ENCODE measurements at regions not wholly inside any gene's neighbourhood (a gene's known extent, or its start where the extent isn't known, plus 50 kb on each side); places are given as distances from the start of the nearest gene placed in this dataset.

GRCh38 chr2:58517881-58518280, 276.8 kb upstream of the FANCL start:
- no peak for DNase-seq (ENCODE audit: low read depth)
- no peak for TF ChIP-seq CTCF (IDR thresholded peaks at IDR 0.05; ENCODE audit: control insufficient read depth, extremely low read depth, insufficient read depth)

GRCh38 chr2:58516695-58517094, 275.6 kb upstream of the FANCL start:
- H3K4me3 ChIP-seq (ENCODE audit: low read depth, low read length): no peak overlapping the region
- no peak for TF ChIP-seq CTCF (IDR thresholded peaks at IDR 0.05; ENCODE audit: control insufficient read depth, extremely low read depth, insufficient read depth)
- DNase-seq (ENCODE audit: low read depth): no peak

More at GRCh38 chr2:58517881-58518280, 276.8 kb upstream of the FANCL start:
- H3K4me3 ChIP-seq (ENCODE audit: low read depth, low read length): no peak overlapping the region

DNA sequence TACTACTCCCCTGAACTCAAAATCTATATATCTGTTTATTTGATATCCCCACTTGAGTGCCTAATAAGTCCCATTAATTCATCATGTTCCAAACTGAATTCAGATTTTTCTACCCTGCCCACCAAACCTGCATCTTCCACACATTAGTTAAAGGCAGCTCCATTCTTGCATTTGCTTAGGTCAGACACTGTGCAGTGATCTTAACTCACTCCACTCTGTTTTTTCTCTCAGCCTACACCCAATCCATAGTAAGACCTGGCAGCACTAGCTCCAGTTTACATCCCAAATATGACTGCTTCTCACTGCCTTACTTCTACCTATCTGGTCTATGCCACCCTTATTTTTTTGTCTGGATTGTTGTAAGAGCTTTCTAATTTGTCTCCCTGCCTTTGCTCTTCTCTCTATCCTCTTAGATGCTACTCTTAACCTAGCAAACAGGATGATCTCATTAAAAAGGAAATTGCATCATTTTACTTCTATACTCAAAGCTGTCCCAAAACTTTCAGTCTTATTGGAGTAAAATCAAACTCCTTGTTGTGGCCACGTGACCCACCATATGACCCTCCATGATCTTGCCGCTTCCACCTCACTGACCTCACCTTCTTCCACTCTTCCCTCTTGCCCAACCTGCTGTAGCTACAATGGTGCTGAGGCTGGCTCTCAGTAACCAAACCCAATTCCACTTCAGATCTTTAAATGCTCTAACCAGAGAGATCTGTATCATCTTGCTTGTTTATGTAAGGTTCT, 274.9 kb upstream of the FANCL start:
- no peak overlapping the region for H3K4me3 ChIP-seq (ENCODE audit: low read depth, low read length)
- no peak for DNase-seq (ENCODE audit: low read depth)
- no peak for TF ChIP-seq CTCF (IDR thresholded peaks at IDR 0.05; ENCODE audit: control insufficient read depth, extremely low read depth, insufficient read depth)

- no peak overlapping the region for H3K4me3 ChIP-seq (ENCODE audit: low read depth, low read length)
- no peak for DNase-seq (ENCODE audit: low read depth)
- no peak for TF ChIP-seq CTCF (IDR thresholded peaks at IDR 0.05; ENCODE audit: control insufficient read depth, extremely low read depth, insufficient read depth)
Observed at GRCh38 chr2:58514252-58514651, 273.1 kb upstream of the FANCL start.

- no peak for DNase-seq (ENCODE audit: low read depth)
- H3K4me3 ChIP-seq (ENCODE audit: low read depth, low read length): no peak overlapping the region
- no peak for TF ChIP-seq CTCF (IDR thresholded peaks at IDR 0.05; ENCODE audit: control insufficient read depth, extremely low read depth, insufficient read depth)
Observed at GRCh38 chr2:58512878-58513277, 271.8 kb upstream of the FANCL start.

DNA sequence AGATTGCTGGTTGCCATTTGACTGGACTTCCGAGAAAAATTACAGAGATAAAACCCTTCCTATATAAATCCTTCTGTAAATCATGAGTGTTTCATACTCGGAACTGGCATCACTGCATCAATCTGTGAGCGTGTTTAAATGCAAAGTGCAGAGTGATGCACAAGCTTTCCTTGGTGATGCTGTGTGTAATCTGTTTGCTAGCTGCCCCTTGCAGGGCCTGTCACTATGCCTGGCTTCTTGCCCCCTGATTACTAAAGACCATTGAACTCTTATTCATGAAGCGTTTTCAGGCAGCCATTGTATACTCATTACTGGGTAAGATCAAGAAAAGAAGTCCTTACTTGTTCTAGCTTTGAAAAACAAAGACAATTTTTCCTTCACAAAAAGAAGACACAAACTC, 266.9 kb upstream of the FANCL start:
- TF ChIP-seq CTCF (IDR thresholded peaks at IDR 0.05; ENCODE audit: control insufficient read depth, extremely low read depth, insufficient read depth): no peak

GRCh38 chr2:58503918-58504317, 262.8 kb upstream of the FANCL start:
- DNase-seq (ENCODE audit: low read depth): no peak
- no peak overlapping the region for H3K4me3 ChIP-seq (ENCODE audit: low read depth, low read length)
- TF ChIP-seq CTCF (IDR thresholded peaks at IDR 0.05; ENCODE audit: control insufficient read depth, extremely low read depth, insufficient read depth): no peak

More for the DNA sequence above, 266.9 kb upstream of the FANCL start:
- H3K4me3 ChIP-seq (ENCODE audit: low read depth, low read length): no peak overlapping the region
- no peak for DNase-seq (ENCODE audit: low read depth)
